Lower leg skin (tissue), 3 donors: ENCODE measurements at regions not wholly inside any gene's neighbourhood (a gene's known extent, or its start where the extent isn't known, plus 50 kb on each side); places are given as distances from the start of the nearest gene placed in this dataset.

Experiments
- POLR2A ChIP-seq, 2 donors: fragments of 450-650 bp; IDR thresholded peaks; one replicate each; pipeline ENCODE4 v1.6.1; 2016 to 2017; ENCODE audit warnings: antibody characterized with exemption in 2 of 2, mild to moderate bottlenecking in 1 of 2, moderate library complexity in 1 of 2
- TF ChIP-seq, protein P1 (sequence below), 3 donors: fragments of 450-650 bp; IDR thresholded peaks; one replicate each; pipeline ENCODE4 v1.5.1; 2016; ENCODE audit warnings: antibody characterized with exemption in 3 of 3, mild to moderate bottlenecking in 3 of 3, moderate library complexity in 2 of 3

DNA sequence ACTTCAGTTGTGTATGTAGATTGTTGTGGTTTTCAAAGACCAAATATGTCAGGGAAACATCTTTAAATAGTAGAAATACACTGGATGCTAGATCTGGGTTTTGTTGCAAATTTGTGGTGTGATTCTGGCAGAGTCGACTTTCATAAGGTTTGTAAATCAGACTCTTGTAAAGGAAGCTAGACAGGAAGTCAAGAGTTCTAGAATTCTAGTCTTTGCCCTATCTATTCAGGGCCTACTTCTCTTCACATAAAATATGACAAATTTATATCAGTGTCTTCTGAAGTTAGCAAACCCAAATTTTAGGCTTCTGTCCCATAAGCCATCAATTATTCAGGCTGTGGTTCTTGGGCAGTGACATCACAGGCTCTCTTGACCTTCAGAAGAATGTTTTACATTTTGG, 1579.2 kb upstream of the PIK3C3 start:
- no peak for TF ChIP-seq POLR2A (IDR thresholded peaks at IDR 0.05)
- TF ChIP-seq, protein P1, sequence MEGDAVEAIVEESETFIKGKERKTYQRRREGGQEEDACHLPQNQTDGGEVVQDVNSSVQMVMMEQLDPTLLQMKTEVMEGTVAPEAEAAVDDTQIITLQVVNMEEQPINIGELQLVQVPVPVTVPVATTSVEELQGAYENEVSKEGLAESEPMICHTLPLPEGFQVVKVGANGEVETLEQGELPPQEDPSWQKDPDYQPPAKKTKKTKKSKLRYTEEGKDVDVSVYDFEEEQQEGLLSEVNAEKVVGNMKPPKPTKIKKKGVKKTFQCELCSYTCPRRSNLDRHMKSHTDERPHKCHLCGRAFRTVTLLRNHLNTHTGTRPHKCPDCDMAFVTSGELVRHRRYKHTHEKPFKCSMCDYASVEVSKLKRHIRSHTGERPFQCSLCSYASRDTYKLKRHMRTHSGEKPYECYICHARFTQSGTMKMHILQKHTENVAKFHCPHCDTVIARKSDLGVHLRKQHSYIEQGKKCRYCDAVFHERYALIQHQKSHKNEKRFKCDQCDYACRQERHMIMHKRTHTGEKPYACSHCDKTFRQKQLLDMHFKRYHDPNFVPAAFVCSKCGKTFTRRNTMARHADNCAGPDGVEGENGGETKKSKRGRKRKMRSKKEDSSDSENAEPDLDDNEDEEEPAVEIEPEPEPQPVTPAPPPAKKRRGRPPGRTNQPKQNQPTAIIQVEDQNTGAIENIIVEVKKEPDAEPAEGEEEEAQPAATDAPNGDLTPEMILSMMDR (IDR thresholded peaks at IDR 0.05) = no peak
